HG02588 (cell line): ENCODE measurements at regions not wholly inside any gene's neighbourhood (a gene's known extent, or its start where the extent isn't known, plus 50 kb on each side); places are given as distances from the start of the nearest gene placed in this dataset.
"Not testable (repeated sequence)": the region's sequence is repeated elsewhere in the genome, so short reads cannot be mapped to it uniquely, and the experiment has no call there.

Source experiments
- ATAC-seq: cut with Tn5 transposase; IDR thresholded peaks from one replicate; pipeline ENCODE4 v1.9.1; 2021; ENCODE audit warnings: mild to moderate bottlenecking, moderate library complexity; ENCODE audit not compliant: unreplicated experiment

DNA sequence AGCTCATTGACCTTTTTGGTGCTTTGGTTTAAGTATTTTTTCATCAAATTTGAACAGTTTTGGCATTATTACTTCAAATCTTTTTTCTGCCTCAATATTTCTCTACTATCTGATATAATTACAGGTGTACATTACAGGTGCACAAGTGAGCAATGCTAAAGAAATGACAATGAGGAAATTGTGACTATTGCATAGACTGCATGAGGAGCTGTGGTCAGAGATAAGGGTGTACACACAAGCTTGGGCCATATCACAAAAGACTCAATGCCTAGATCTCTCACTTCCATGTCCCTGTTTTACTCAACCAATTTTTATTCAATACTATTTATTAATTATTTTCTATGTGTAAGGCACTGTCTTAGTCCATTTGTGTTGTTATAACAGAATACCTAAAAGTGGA, 251.0 kb upstream of the UBASH3B start:
- no peak for ATAC-seq

DNA sequence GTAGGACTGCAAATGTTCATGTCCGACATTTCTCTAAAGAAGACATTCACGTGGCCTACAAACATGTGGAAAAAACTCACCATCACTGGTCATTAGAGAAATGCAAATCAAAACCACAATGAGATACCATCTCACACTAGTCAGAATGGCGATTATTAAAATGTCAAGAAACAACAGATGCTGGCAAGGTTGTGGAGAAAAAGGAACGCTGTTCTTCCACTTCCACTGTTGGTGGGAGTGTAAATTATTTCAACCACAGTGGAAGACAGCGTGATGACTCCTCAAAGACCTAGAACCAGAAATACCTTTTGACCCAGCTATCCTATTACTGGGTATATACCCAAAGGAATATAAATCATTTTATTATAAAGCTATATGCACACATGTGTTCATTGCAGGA, 253.9 kb upstream of the UBASH3B start:
- ATAC-seq, result not testable (repeated sequence)

DNA sequence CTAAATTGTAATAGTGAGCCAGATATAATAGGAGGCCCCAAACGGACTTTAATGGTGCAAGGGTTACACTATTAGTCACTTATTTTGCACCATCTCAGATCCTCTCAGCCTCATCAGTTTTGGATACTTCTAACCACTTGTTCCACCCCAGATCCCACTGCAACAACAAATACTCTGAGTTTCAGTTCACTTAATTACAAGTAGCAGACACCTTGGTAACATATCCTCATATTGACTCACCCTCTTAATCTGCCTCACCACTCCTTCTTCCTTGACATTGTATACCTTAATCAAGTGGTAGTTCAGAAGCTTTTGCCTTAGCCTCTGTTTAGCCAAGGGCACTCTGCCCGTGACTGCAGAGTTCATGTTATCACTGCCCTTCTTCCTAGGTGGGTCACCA, 256.1 kb upstream of the UBASH3B start:
- ATAC-seq, result no peak

- no peak for ATAC-seq
Observed at GRCh38 chr11:122398851-122399250, 256.7 kb upstream of the UBASH3B start.

DNA sequence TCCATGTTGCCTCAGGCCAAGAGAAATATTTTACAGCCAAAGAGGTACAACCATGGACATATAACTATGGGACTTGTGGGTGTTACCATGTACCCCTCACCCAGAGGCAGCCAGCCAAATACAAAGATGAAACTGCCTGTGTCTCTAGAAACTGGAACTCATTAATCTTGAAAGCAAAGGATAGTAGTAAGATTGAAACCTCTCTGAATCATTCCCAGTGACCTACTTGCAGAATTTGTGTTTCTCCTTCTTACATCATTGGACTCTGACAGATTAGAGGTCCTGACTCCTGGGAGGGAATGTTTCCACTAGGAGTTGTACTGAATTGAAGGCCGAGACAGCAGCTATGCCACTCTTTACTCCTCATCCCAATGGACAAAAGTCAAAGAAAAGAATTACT, 257.4 kb upstream of the UBASH3B start:
- no peak for ATAC-seq

DNA sequence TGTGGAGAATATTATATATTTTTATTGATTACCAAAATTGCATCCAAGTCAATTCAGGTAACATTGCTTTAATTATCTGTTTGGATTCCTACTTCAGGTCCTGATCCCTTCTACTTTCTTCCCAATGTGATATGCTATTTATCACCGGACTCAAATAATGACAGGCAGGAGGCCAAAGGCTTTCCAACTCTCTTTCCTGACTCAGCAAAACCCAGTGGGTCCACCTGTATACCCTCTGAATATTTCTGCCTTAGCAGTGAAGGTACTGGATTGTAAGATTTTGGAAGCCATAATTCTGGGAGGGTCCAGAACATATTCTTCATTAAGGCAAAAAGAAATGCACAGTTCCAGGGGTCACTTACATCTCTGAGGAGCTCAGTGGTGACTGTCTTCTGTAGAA, 260.2 kb upstream of the UBASH3B start:
- ATAC-seq, result no peak

GRCh38 chr11:122394313-122394712, 261.2 kb upstream of the UBASH3B start:
- ATAC-seq, result no peak

GRCh38 chr11:122393209-122393860, 262.2 kb upstream of the UBASH3B start:
- ATAC-seq, result no peak

- no peak for ATAC-seq
Observed at GRCh38 chr11:122392508-122392907, 263.0 kb upstream of the UBASH3B start.

DNA sequence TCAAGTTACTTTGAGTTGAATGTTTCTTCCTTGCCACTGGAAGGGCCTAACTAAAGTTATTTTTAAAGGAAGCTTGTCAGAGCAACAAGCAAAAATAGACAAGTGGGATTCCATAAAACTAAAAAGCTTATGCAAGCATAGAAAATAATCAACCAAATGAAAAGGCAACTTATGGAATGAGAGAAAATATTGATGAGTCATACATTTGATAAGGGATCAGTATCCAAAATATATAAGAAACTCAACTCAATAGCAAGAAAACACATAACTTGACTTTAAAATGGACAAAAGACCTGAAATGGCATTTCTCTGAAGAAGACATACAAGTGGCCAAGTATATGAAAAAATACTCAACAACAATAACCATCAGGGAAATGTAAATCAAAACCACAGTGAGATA, 264.5 kb upstream of the UBASH3B start:
- no peak for ATAC-seq

DNA sequence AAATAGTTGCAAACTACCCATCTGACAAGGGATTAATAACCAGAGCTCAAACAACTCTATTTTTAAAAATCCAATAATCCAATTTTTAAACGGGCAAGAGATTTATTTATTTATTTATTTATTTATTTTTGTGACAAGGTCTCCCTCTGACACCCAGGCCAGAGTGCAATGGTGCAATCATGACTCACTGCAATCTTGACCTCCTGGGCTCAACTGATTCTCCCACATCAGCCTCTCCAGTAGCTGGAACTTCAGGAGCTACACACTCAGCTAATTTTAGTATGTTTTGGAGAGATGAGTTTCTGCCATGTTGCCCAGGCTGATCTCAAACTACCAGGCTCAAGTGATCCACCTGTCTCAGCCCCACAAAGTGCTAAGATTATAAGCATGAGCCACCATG, 267.2 kb upstream of the BLID start:
- ATAC-seq, result no peak

DNA sequence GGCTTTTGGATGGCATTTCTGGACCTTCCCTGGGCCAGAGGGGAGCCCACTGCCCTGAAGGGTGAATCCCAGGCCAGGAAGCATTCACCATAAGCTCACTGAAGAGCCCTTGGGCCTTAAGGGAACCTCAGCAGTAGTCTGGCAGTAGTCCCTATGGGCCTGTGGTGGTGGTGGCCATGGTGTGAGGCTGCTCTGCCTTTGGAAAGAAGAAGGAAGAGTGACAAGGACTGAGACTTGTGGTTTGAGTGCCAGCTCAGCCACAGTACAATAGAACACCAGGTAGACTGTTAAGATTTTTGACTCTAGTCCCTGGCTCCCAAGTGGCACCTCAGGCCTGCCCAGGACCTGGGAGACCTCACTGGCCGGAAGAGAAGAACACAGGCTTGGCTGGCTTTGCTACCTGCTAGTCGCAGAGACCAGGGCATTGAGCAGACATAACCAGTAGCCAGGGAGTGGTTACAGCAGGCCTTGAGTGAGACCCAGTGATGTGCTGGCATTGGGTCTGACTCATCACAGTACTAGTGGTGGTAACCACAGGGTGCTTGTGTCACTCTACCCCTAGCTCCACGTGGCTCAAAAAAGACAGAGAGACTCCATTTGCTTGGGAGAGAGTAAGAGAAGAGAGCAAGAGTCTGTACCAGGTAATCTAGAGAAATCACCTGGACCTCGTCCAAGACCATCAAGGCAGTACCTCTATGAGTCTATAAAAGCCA, 259.8 kb upstream of the BLID start:
- no peak for ATAC-seq

DNA sequence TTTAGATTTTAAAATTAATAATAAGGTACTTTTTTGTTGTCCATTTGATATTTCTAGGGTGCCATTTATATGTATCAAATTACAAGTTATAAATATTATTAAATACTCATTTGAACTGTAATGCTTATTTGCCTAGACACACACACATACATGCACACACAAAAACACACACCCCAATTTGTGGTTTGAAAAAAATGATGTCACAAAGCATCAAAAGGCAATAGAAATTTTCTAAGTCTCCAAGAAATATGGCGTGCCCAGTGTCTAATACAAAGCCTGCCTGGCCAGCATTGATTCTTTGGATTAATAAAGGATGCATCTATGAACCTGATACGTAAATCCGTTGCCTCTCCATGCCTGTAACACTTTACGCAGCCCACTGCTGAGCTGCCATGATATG, 252.8 kb upstream of the BLID start:
- no peak for ATAC-seq

- no peak for ATAC-seq
Observed at GRCh38 chr11:122367809-122368231, 251.8 kb upstream of the BLID start.

- ATAC-seq, result no peak
Observed at GRCh38 chr11:122365610-122366360, 249.8 kb upstream of the BLID start.

DNA sequence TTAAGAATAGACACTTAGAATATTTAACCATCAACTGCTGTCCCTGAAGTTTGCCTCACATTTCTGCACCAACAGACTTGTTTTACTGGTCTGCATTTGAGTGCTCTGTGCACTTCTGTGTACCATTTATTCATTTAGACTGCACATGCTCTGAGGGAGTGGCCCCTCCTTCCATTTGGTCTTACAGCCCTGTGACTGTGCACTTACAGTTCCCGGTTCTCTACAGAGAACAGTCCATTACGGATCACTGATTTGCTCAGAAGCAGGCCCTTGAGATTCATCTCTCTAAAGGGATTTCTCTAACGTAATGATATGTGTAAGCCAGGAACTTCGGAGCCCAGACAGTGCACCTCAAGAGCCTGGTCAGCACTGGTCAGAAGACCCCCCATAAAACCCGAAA, 247.3 kb upstream of the BLID start:
- no peak for ATAC-seq

DNA sequence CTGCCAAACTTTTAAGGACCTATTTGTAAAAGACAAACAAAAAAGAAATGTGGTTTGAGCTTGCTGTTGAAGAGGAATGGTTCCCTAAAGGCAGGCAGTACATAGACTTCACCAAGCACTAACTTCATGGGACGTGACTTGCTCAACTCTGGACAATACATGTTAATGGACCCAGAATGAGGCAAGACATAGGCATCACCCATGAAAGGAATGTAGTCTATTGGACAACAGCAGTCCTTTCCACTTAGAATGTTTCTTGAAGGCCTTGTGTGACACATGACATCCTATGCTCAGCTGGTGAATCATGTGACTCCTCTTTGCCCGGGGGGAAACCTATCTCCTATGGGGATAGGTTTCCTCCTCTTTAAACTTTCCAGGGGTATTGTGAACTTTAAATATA, 246.4 kb upstream of the BLID start:
- no peak for ATAC-seq

DNA sequence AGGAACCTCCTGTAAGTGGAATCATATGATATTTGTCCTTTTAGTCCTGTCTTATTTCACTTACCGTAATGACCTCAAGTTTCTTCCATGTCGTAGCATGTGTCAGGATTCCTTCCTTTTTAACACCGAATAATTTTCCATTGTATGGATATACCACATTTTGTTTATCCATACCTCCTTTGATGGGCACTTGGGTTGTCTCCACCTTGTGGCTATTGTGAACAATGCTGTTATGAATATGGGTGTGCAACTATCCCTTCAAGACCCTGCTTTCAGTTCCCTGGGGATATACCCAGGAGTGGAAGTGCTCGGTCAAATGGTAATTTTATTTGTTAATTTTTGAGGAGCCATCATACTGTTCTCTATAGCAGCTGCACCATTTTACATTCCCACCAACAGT, 244.9 kb upstream of the BLID start:
- no peak for ATAC-seq

DNA sequence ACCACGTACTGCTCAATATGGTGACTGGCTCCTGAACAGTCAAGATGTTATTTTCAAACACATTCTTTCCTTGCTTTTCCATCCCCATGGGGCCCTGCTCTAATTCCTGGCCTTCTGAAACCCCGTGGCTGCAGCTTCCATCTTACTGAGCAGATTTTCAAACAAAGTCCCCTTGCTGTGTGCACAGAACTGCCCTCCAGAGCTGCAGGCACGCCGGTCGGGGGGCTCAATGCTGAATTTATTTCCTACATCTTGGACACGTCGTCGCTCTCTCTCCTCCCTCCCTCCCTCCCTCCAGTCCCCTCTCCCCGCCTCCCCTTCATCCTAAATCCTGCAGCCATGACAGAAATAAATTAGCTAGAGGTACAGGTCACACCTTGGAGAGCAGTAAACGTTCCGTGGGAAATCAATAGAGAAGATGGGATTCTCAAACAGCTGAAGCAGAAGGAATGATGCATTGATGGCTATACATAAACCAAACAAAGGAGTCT, 243.1 kb upstream of the BLID start:
- no peak for ATAC-seq

- no peak for ATAC-seq
Observed at GRCh38 chr11:122358292-122358691, 242.3 kb upstream of the BLID start.

DNA sequence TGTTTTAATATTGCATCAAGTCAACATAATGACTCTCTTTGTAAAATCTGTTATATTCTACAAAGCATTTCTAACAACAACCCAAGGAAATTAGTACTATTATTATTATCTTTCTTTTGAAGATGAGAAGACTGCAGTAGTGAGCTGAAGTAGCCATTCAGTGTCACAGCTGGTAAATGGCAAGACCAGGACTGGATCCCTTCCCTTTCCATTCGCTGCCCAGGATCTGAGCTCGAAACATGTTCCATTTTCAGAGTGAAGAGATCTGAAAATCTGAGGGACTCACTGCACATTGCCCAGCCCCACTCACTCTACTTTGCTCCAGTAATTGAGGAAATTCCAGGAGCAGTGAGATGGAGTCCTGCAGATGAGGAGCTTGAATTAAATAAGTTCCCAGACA, 240.0 kb upstream of the BLID start:
- ATAC-seq, result no peak
